IPS-18a (cell line): ENCODE measurements at regions not wholly inside any gene's neighbourhood (a gene's known extent, or its start where the extent isn't known, plus 50 kb on each side); places are given as distances from the start of the nearest gene placed in this dataset.

Source experiments
- H3K27ac ChIP-seq: one replicate; pipeline ENCODE4 v1.5.1; 2013; ENCODE audit warnings: low read length
- H3K27me3 ChIP-seq: one replicate; pipeline ENCODE4 v1.6.1; 2013; ENCODE audit warnings: mild to moderate bottlenecking, low read length; ENCODE audit not compliant: control insufficient read depth, insufficient read depth
- H3K36me3 ChIP-seq: one replicate; pipeline ENCODE4 v1.6.1; 2013; ENCODE audit warnings: low read depth, low read length; ENCODE audit not compliant: control insufficient read depth
- H3K4me1 ChIP-seq: one replicate; pipeline ENCODE4 v1.6.1; 2013; ENCODE audit warnings: low read depth, low read length; ENCODE audit not compliant: control insufficient read depth
- H3K4me3 ChIP-seq: one replicate; pipeline ENCODE4 v1.5.1; 2013; ENCODE audit warnings: low read length
- H3K9ac ChIP-seq: one replicate; pipeline ENCODE4 v1.6.1; 2013; ENCODE audit warnings: mild to moderate bottlenecking, low read length, moderate library complexity
- H3K9me3 ChIP-seq: one replicate; pipeline ENCODE4 v1.6.1; 2013; ENCODE audit warnings: low read depth, low read length; ENCODE audit not compliant: control insufficient read depth

GRCh38 chr14:61877035-61877390, 114.8 kb downstream of the SNAPC1 start:
- Histone ChIP-seq H3K27ac (no peak overlapping the region), H3K9me3 (no peaks in the 10 kb centered on the region), H3K4me1 (no peaks in the 10 kb centered on the region), H3K36me3 (no peaks in the 10 kb centered on the region), H3K27me3 (no peaks in the 10 kb centered on the region), H3K9ac (no peak overlapping the region), H3K4me3 (no peak overlapping the region)

GRCh38 chr14:61877768-61878167, 115.5 kb downstream of the SNAPC1 start:
- H3K9me3 ChIP-seq = no peaks in the 10 kb centered on the region
- H3K4me3 ChIP-seq = no peak overlapping the region
- no peaks in the 10 kb centered on the region for H3K27me3 ChIP-seq
- H3K36me3 ChIP-seq = no peaks in the 10 kb centered on the region
- H3K27ac ChIP-seq = no peak overlapping the region
- no peaks in the 10 kb centered on the region for H3K4me1 ChIP-seq
- H3K9ac ChIP-seq = no peak overlapping the region

GRCh38 chr14:61878931-61879330, 116.7 kb downstream of the SNAPC1 start:
- Histone ChIP-seq H3K36me3 (no peaks in the 10 kb centered on the region), H3K4me3 (no peak overlapping the region), H3K27me3 (no peaks in the 10 kb centered on the region), H3K9me3 (no peaks in the 10 kb centered on the region), H3K4me1 (no peaks in the 10 kb centered on the region), H3K9ac (no peak overlapping the region), H3K27ac (no peak overlapping the region)

GRCh38 chr14:61881046-61881445, 118.8 kb downstream of the SNAPC1 start:
- no peaks in the 10 kb centered on the region for H3K36me3 ChIP-seq
- no peak overlapping the region for H3K9ac ChIP-seq
- H3K27me3 ChIP-seq = no peaks in the 10 kb centered on the region
- H3K4me3 ChIP-seq = no peak overlapping the region
- no peaks in the 10 kb centered on the region for H3K4me1 ChIP-seq
- no peak overlapping the region for H3K27ac ChIP-seq
- no peaks in the 10 kb centered on the region for H3K9me3 ChIP-seq

GRCh38 chr14:61884711-61885110, 122.5 kb downstream of the SNAPC1 start:
- no peaks in the 10 kb centered on the region for H3K27me3 ChIP-seq
- H3K4me3 ChIP-seq = no peak overlapping the region
- H3K9ac ChIP-seq = no peak overlapping the region
- H3K9me3 ChIP-seq = no peaks in the 10 kb centered on the region
- no peaks in the 10 kb centered on the region for H3K36me3 ChIP-seq
- H3K27ac ChIP-seq = no peak overlapping the region
- no peaks in the 10 kb centered on the region for H3K4me1 ChIP-seq

- Histone ChIP-seq H3K27ac (no peak overlapping the region), H3K36me3 (no peaks in the 10 kb centered on the region), H3K4me1 (no peaks in the 10 kb centered on the region)
These were observed 123.2 kb downstream of the SNAPC1 start for GRCh38 chr14:61885203-61885961.

GRCh38 chr14:61887628-61888027, 125.4 kb downstream of the SNAPC1 start:
- Histone ChIP-seq H3K4me1 (peaks cover 9% of the 10 kb centered on the region), H3K36me3 (no peaks in the 10 kb centered on the region), H3K27ac (no peak overlapping the region), H3K4me3 (no peak overlapping the region), H3K9me3 (no peaks in the 10 kb centered on the region), H3K9ac (no peak overlapping the region), H3K27me3 (no peaks in the 10 kb centered on the region)

More at GRCh38 chr14:61885203-61885961, 123.2 kb downstream of the SNAPC1 start:
- H3K9ac ChIP-seq = no peak overlapping the region
- H3K9me3 ChIP-seq = no peaks in the 10 kb centered on the region
- no peaks in the 10 kb centered on the region for H3K27me3 ChIP-seq
- no peak overlapping the region for H3K4me3 ChIP-seq

GRCh38 chr14:61889914-61890351, 127.7 kb downstream of the SNAPC1 start:
- no peaks in the 10 kb centered on the region for H3K9me3 ChIP-seq
- no peaks in the 10 kb centered on the region for H3K36me3 ChIP-seq
- no peak overlapping the region for H3K4me3 ChIP-seq
- no peaks in the 10 kb centered on the region for H3K27me3 ChIP-seq
- no peak overlapping the region for H3K27ac ChIP-seq
- H3K4me1 ChIP-seq = peaks cover 9% of the 10 kb centered on the region
- no peak overlapping the region for H3K9ac ChIP-seq

GRCh38 chr14:61891170-61891569, 128.9 kb downstream of the SNAPC1 start:
- Histone ChIP-seq H3K36me3 (no peaks in the 10 kb centered on the region), H3K4me1 (peaks cover 9% of the 10 kb centered on the region), H3K4me3 (no peak overlapping the region), H3K9me3 (no peaks in the 10 kb centered on the region), H3K9ac (no peak overlapping the region), H3K27ac (no peak overlapping the region), H3K27me3 (no peaks in the 10 kb centered on the region)

GRCh38 chr14:61891810-61892209, 129.6 kb downstream of the SNAPC1 start:
- Histone ChIP-seq H3K9me3 (no peaks in the 10 kb centered on the region), H3K27me3 (no peaks in the 10 kb centered on the region), H3K27ac (no peak overlapping the region), H3K4me3 (no peak overlapping the region), H3K9ac (no peak overlapping the region), H3K4me1 (peaks cover 9% of the 10 kb centered on the region), H3K36me3 (no peaks in the 10 kb centered on the region)

- Histone ChIP-seq H3K27me3 (no peaks in the 10 kb centered on the region), H3K27ac (no peak overlapping the region), H3K9ac (no peak overlapping the region), H3K4me1 (peaks cover 9% of the 10 kb centered on the region), H3K9me3 (no peaks in the 10 kb centered on the region), H3K36me3 (no peaks in the 10 kb centered on the region), H3K4me3 (no peak overlapping the region)
These were observed 131.2 kb downstream of the SNAPC1 start for GRCh38 chr14:61893371-61893940.
